ENCODE measurements at regions not wholly inside any gene's neighbourhood (a gene's known extent, or its start where the extent isn't known, plus 50 kb on each side); places are given as distances from the start of the nearest gene placed in this dataset.

GRCh38 chr6:92166666-92167065 lies 1252.7 kb downstream of the EPHA7 start:
- Histone ChIP-seq H4K20me1 (ENCODE audit: insufficient read depth, poor library complexity, severe bottlenecking) (no peaks in the 10 kb centered on the region), H3K79me2 (no peaks in the 10 kb centered on the region), H3K36me3 (replicated peaks; ENCODE audit: insufficient read depth, low read depth) (no peaks in the 10 kb centered on the region), H3K9me2 (replicated peaks; ENCODE audit: insufficient read depth) (no peaks in the 10 kb centered on the region), H3K4me2 (no peak overlapping the region), H3K9me3 (ENCODE audit: low read depth) (no peaks in the 10 kb centered on the region), H3K4me1 (ENCODE audit: insufficient read depth) (no peaks in the 10 kb centered on the region), H3K27ac (no peak overlapping the region), H2AFZ (no peak overlapping the region), H3K4me3 (no peak overlapping the region), H3K27me3 (no peaks in the 10 kb centered on the region)
- TF ChIP-seq EZH2 (IDR thresholded peaks at IDR 0.05; ENCODE audit: borderline replicate concordance) (no peak), CTCF (IDR thresholded peaks at IDR 0.05; ENCODE audit: poor library complexity) (no peak), EZH2phosphoT487 (IDR thresholded peaks at IDR 0.05; ENCODE audit: low read depth, severe bottlenecking, unreplicated experiment) (no peak)
- DNase-seq (ENCODE audit: low spot score) = no peak

- no peaks in the 10 kb centered on the region for H3K79me2 ChIP-seq
- H3K4me2 ChIP-seq = no peak overlapping the region
- H3K4me3 ChIP-seq = no peak overlapping the region
- no peaks in the 10 kb centered on the region for H3K9me3 ChIP-seq (ENCODE audit: low read depth)
- no peaks in the 10 kb centered on the region for H3K27me3 ChIP-seq
- TF ChIP-seq EZH2 (IDR thresholded peaks at IDR 0.05; ENCODE audit: borderline replicate concordance) (no peak), EZH2phosphoT487 (IDR thresholded peaks at IDR 0.05; ENCODE audit: low read depth, severe bottlenecking, unreplicated experiment) (no peak)
- H3K4me1 ChIP-seq (ENCODE audit: insufficient read depth) = no peaks in the 10 kb centered on the region
- H3K9me2 ChIP-seq (replicated peaks; ENCODE audit: insufficient read depth) = no peaks in the 10 kb centered on the region
- H4K20me1 ChIP-seq (ENCODE audit: insufficient read depth, poor library complexity, severe bottlenecking) = no peaks in the 10 kb centered on the region
- no peak overlapping the region for H3K27ac ChIP-seq
- H3K36me3 ChIP-seq (replicated peaks; ENCODE audit: insufficient read depth, low read depth) = no peaks in the 10 kb centered on the region
- H2AFZ ChIP-seq = no peak overlapping the region
- no peak for DNase-seq (ENCODE audit: low spot score)
These were observed 1257.4 kb downstream of the EPHA7 start for GRCh38 chr6:92161953-92162352.

- Histone ChIP-seq H4K20me1 (ENCODE audit: insufficient read depth, poor library complexity, severe bottlenecking) (no peaks in the 10 kb centered on the region), H3K9me3 (ENCODE audit: low read depth) (no peaks in the 10 kb centered on the region), H3K27me3 (no peaks in the 10 kb centered on the region), H3K36me3 (replicated peaks; ENCODE audit: insufficient read depth, low read depth) (no peaks in the 10 kb centered on the region), H3K9me2 (replicated peaks; ENCODE audit: insufficient read depth) (no peaks in the 10 kb centered on the region), H2AFZ (no peak overlapping the region), H3K4me1 (ENCODE audit: insufficient read depth) (no peaks in the 10 kb centered on the region), H3K4me2 (no peak overlapping the region), H3K27ac (no peak overlapping the region), H3K4me3 (no peak overlapping the region), H3K79me2 (no peaks in the 10 kb centered on the region)
- no peak for DNase-seq (ENCODE audit: low spot score)
- WGBS (ENCODE audit: low lambda C conversion rate, missing lambda C conversion rate) = 81% methylated on average over 3 of the region's 3 CpGs
- TF ChIP-seq EZH2phosphoT487 (IDR thresholded peaks at IDR 0.05; ENCODE audit: low read depth, severe bottlenecking, unreplicated experiment) = no peak
- TF ChIP-seq CTCF (IDR thresholded peaks at IDR 0.05; ENCODE audit: poor library complexity) = no peak
- no peak for TF ChIP-seq EZH2 (IDR thresholded peaks at IDR 0.05; ENCODE audit: borderline replicate concordance)
These were observed 1259.1 kb downstream of the EPHA7 start for GRCh38 chr6:92160226-92160625.

GRCh38 chr6:92159046-92159445 lies 1260.3 kb downstream of the EPHA7 start:
- no peak overlapping the region for H2AFZ ChIP-seq
- H3K4me1 ChIP-seq (ENCODE audit: insufficient read depth) = no peaks in the 10 kb centered on the region
- H4K20me1 ChIP-seq (ENCODE audit: insufficient read depth, poor library complexity, severe bottlenecking) = no peaks in the 10 kb centered on the region
- no peaks in the 10 kb centered on the region for H3K9me3 ChIP-seq (ENCODE audit: low read depth)
- TF ChIP-seq EZH2 (IDR thresholded peaks at IDR 0.05; ENCODE audit: borderline replicate concordance) (no peak), EZH2phosphoT487 (IDR thresholded peaks at IDR 0.05; ENCODE audit: low read depth, severe bottlenecking, unreplicated experiment) (no peak), CTCF (IDR thresholded peaks at IDR 0.05; ENCODE audit: poor library complexity) (no peak)
- no peak overlapping the region for H3K4me2 ChIP-seq
- no peaks in the 10 kb centered on the region for H3K27me3 ChIP-seq
- H3K9me2 ChIP-seq (replicated peaks; ENCODE audit: insufficient read depth) = no peaks in the 10 kb centered on the region
- WGBS (ENCODE audit: low lambda C conversion rate, missing lambda C conversion rate) = 66% methylated on average over 2 of the region's 2 CpGs
- H3K79me2 ChIP-seq = no peaks in the 10 kb centered on the region
- DNase-seq (ENCODE audit: low spot score) = no peak
- no peak overlapping the region for H3K27ac ChIP-seq
- no peak overlapping the region for H3K4me3 ChIP-seq
- no peaks in the 10 kb centered on the region for H3K36me3 ChIP-seq (replicated peaks; ENCODE audit: insufficient read depth, low read depth)

All from hepatocyte (in vitro differentiated cells).